ENCODE measurements at regions not wholly inside any gene's neighbourhood (a gene's known extent, or its start where the extent isn't known, plus 50 kb on each side); places are given as distances from the start of the nearest gene placed in this dataset.

DNA sequence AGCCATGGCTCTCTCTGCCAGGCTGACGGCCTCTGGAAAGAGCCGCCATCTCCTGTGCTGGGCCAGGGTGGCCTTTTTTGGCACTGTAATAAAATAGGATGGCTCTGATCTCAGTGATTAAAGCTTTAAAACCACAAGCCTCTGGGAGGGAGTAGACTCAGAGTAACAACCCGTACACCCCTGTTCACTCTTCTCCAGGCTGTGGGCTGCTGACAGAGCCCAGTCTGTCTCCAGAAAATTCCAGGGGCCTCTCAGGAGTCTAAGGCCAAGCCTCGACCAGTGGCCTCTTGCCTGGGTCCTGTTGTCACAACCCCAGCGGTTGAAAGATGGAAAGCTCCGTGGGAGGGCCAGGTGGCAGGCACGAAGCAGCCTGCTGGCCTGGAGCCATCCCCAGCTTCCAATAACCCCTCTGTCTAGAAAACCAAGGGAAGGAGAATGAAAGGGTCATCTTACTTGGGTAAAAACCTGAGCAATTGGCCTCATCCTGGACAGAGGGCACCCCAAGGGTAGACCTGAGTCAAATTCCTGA, 286.7 kb upstream of the ZNF462 start:
- Mint-ChIP-seq H3K27ac (ENCODE audit: unreplicated experiment) (no peak overlapping the region), H3K36me3 (ENCODE audit: insufficient read depth, unreplicated experiment) (no peaks in the 10 kb centered on the region)

DNA sequence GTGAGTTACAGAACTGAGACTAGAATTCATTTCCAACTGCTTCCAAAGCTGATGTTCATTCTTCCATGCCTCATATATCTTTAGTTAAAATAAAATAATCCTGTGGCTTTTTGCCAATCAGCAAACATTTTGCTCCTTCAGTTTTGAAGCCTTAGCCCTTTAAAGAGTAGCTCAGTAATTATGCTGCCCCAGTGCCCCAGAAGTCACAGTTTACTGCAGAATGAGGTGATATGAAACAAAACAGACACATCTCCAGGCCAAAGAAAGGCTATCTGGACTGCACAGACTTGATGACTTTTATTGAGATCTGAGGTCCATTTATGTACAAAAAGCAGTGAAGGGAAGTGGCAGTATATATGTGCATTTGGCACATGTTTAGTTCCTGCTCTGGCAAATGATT, 285.8 kb upstream of the ZNF462 start:
- intact Hi-C loops (cut with micrococcal nuclease; ENCODE audit: unreplicated experiment): no loop called here
- CTCF ChIA-PET: no interaction called here
- no peak for DNase-seq
- H3K27ac Mint-ChIP-seq (ENCODE audit: unreplicated experiment): no peak overlapping the region
- H3K4me3 Mint-ChIP-seq (ENCODE audit: unreplicated experiment): no peak overlapping the region
- H3K36me3 ChIP-seq (ENCODE audit: control insufficient read depth, insufficient read depth, low read length): no peaks in the 10 kb centered on the region
- no TSS peak for BruUV-seq (replicated peaks)
- H3K9me3 ChIP-seq: no peaks in the 10 kb centered on the region
- no peaks in the 10 kb centered on the region for H3K36me3 Mint-ChIP-seq (ENCODE audit: insufficient read depth, unreplicated experiment)
- POLR2A ChIA-PET: no interaction called here
- H3K27me3 ChIP-seq (replicated peaks; ENCODE audit: control insufficient read depth, insufficient read depth, low read length): no peaks in the 10 kb centered on the region
- no peaks in the 10 kb centered on the region for H3K9me3 Mint-ChIP-seq (ENCODE audit: unreplicated experiment)
- no peaks in the 10 kb centered on the region for H3K4me1 Mint-ChIP-seq (ENCODE audit: low read depth, unreplicated experiment)
- TF ChIP-seq, protein P1, sequence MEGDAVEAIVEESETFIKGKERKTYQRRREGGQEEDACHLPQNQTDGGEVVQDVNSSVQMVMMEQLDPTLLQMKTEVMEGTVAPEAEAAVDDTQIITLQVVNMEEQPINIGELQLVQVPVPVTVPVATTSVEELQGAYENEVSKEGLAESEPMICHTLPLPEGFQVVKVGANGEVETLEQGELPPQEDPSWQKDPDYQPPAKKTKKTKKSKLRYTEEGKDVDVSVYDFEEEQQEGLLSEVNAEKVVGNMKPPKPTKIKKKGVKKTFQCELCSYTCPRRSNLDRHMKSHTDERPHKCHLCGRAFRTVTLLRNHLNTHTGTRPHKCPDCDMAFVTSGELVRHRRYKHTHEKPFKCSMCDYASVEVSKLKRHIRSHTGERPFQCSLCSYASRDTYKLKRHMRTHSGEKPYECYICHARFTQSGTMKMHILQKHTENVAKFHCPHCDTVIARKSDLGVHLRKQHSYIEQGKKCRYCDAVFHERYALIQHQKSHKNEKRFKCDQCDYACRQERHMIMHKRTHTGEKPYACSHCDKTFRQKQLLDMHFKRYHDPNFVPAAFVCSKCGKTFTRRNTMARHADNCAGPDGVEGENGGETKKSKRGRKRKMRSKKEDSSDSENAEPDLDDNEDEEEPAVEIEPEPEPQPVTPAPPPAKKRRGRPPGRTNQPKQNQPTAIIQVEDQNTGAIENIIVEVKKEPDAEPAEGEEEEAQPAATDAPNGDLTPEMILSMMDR (IDR thresholded peaks at IDR 0.05; ENCODE audit: insufficient read depth in 1 of 2, low read depth in 1 of 2, low read length in 1 of 2, severe bottlenecking in 1 of 2, unreplicated experiment in 1 of 2): no peak
- no peaks in the 10 kb centered on the region for H3K27me3 Mint-ChIP-seq (ENCODE audit: insufficient read depth, unreplicated experiment)
- H3K4me3 ChIP-seq (ENCODE audit: low read depth, low read length): no peak overlapping the region
- no peaks in the 10 kb centered on the region for H3K4me1 ChIP-seq

More for the DNA sequence above, 286.7 kb upstream of the ZNF462 start:
- Mint-ChIP-seq H3K9me3 (ENCODE audit: unreplicated experiment) (no peaks in the 10 kb centered on the region), H3K27me3 (ENCODE audit: insufficient read depth, unreplicated experiment) (no peaks in the 10 kb centered on the region), H3K4me3 (ENCODE audit: unreplicated experiment) (no peak overlapping the region), H3K4me1 (ENCODE audit: low read depth, unreplicated experiment) (no peaks in the 10 kb centered on the region)
- no peak for DNase-seq
- CTCF ChIA-PET: no interaction called here
- Histone ChIP-seq H3K36me3 (ENCODE audit: control insufficient read depth, insufficient read depth, low read length) (no peaks in the 10 kb centered on the region), H3K9me3 (no peaks in the 10 kb centered on the region), H3K27me3 (replicated peaks; ENCODE audit: control insufficient read depth, insufficient read depth, low read length) (no peaks in the 10 kb centered on the region), H3K4me1 (no peaks in the 10 kb centered on the region), H3K4me3 (ENCODE audit: low read depth, low read length) (no peak overlapping the region)
- BruUV-seq (replicated peaks): no TSS peak
- intact Hi-C loops (cut with micrococcal nuclease; ENCODE audit: unreplicated experiment): no loop called here
- POLR2A ChIA-PET: no interaction called here
- TF ChIP-seq, protein P1 (IDR thresholded peaks at IDR 0.05; ENCODE audit: insufficient read depth in 1 of 2, low read depth in 1 of 2, low read length in 1 of 2, severe bottlenecking in 1 of 2, unreplicated experiment in 1 of 2): no peak

DNA sequence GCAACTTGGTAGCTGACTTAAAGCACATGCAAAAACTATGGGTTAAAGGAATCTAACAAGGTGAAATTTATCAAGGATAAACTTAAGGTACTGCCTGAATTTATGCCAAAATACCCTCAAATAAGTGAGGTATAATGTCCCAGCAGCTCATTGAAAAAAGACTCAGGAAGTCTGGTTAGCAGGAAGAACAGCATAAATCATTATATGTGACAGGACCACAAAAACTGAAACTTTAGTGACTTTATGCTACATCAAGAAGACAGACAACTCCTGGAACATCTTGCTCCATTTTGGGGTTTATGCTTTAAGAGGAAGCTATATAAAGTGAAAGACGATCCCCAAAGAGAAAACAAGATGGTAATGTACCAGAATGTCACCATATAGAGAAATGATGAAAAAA, 282.4 kb upstream of the ZNF462 start:
- POLR2A ChIA-PET: no interaction called here
- Mint-ChIP-seq H3K4me3 (ENCODE audit: unreplicated experiment) (no peak overlapping the region), H3K9me3 (ENCODE audit: unreplicated experiment) (no peaks in the 10 kb centered on the region), H3K27me3 (ENCODE audit: insufficient read depth, unreplicated experiment) (no peaks in the 10 kb centered on the region), H3K4me1 (ENCODE audit: low read depth, unreplicated experiment) (no peaks in the 10 kb centered on the region), H3K27ac (ENCODE audit: unreplicated experiment) (no peak overlapping the region), H3K36me3 (ENCODE audit: insufficient read depth, unreplicated experiment) (no peaks in the 10 kb centered on the region)
- no peak overlapping the region for H3K4me3 ChIP-seq (ENCODE audit: low read depth, low read length)
- BruUV-seq (replicated peaks): no TSS peak
- intact Hi-C loops (cut with micrococcal nuclease; ENCODE audit: unreplicated experiment): no loop called here
- DNase-seq: no peak
- no peaks in the 10 kb centered on the region for H3K9me3 ChIP-seq
- TF ChIP-seq, protein P1 (IDR thresholded peaks at IDR 0.05; ENCODE audit: insufficient read depth in 1 of 2, low read depth in 1 of 2, low read length in 1 of 2, severe bottlenecking in 1 of 2, unreplicated experiment in 1 of 2): no peak
- H3K36me3 ChIP-seq (ENCODE audit: control insufficient read depth, insufficient read depth, low read length): no peaks in the 10 kb centered on the region
- CTCF ChIA-PET: no interaction called here
- no peaks in the 10 kb centered on the region for H3K27me3 ChIP-seq (replicated peaks; ENCODE audit: control insufficient read depth, insufficient read depth, low read length)
- H3K4me1 ChIP-seq: no peaks in the 10 kb centered on the region
